Keratinocyte (primary cell): ENCODE measurements at regions not wholly inside any gene's neighbourhood (a gene's known extent, or its start where the extent isn't known, plus 50 kb on each side); places are given as distances from the start of the nearest gene placed in this dataset.

Experiments used
- CTCF ChIP-seq, 3 experiments: IDR thresholded peaks in 1 of 3; conservative IDR thresholded peaks in 1 of 3; optimal IDR thresholded peaks in 1 of 3; 2 replicates in 2 of 3; 3 replicates in 1 of 3; pipeline versions ENCODE3 to v1.5.1; 2011; ENCODE audit warnings: low read length in 3 of 3, mild to moderate bottlenecking in 3 of 3, moderate library complexity in 2 of 3, control low read depth in 1 of 3, inconsistent platforms in 1 of 3; ENCODE audit not compliant: insufficient read depth in 2 of 3; ENCODE audit errors: extremely low read depth in 1 of 3
- EZH2 ChIP-seq: IDR thresholded peaks from one replicate; pipeline ENCODE4 v1.6.1; 2012; ENCODE audit warnings: inconsistent platforms, mild to moderate bottlenecking, low read length, moderate library complexity

- TF ChIP-seq CTCF (optimal IDR thresholded peaks at IDR 0.05 in 1 of 3, IDR thresholded peaks at IDR 0.05 in 1 of 3, conservative IDR thresholded peaks at IDR 0.05 in 1 of 3; ENCODE audit: extremely low read depth in 1 of 3, insufficient read depth in 2 of 3, low read length in 3 of 3) = no peak
- no peak for TF ChIP-seq EZH2
These were observed 188.3 kb upstream of the SLC39A10 start for GRCh38 chr2:195468771-195469170.
